Osteoblast (primary cell): ENCODE measurements at regions not wholly inside any gene's neighbourhood (a gene's known extent, or its start where the extent isn't known, plus 50 kb on each side); places are given as distances from the start of the nearest gene placed in this dataset.

Experiments
- DNase-seq: peaks from one replicate; pipeline ENCODE4 v3.0.0; 2011; ENCODE audit warnings: low spot score, mixed read lengths; ENCODE audit not compliant: insufficient read length; ENCODE audit errors: missing footprints
- H2AFZ ChIP-seq: 2 replicates; pipeline ENCODE4 v1.6.0; 2011; ENCODE audit warnings: mild to moderate bottlenecking, low read length
- H3K27ac ChIP-seq: 2 replicates; pipeline ENCODE4 v1.5.1; 2011; ENCODE audit warnings: mild to moderate bottlenecking, low read depth, low read length, moderate library complexity
- H3K27me3 ChIP-seq: 2 replicates; pipeline ENCODE4 v1.6.0; 2012; ENCODE audit warnings: mild to moderate bottlenecking, control low read depth, inconsistent platforms, low read length, moderate library complexity; ENCODE audit not compliant: insufficient read depth
- H3K36me3 ChIP-seq: 2 replicates; pipeline ENCODE4 v1.5.1; 2011; ENCODE audit warnings: mild to moderate bottlenecking, low read length, control low read depth, moderate library complexity; ENCODE audit not compliant: insufficient read depth
- H3K4me1 ChIP-seq: 2 replicates; pipeline ENCODE4 v1.5.1; 2011; ENCODE audit warnings: mild to moderate bottlenecking, low read length, control low read depth, moderate library complexity; ENCODE audit not compliant: insufficient read depth
- H3K4me2 ChIP-seq: 2 replicates; pipeline ENCODE4 v1.6.0; 2011; ENCODE audit warnings: mild to moderate bottlenecking, low read length; ENCODE audit not compliant: insufficient read depth
- H3K4me3 ChIP-seq: fragments of 200-600 bp; sonication (generic); 3 replicates; pipeline ENCODE4 v1.5.1; 2012; ENCODE audit warnings: mild to moderate bottlenecking, low read length, inconsistent platforms; ENCODE audit not compliant: insufficient read depth
- H3K79me2 ChIP-seq: 2 replicates; pipeline ENCODE4 v1.6.0; 2012; ENCODE audit warnings: mild to moderate bottlenecking, low read length, control low read depth, inconsistent platforms; ENCODE audit not compliant: insufficient read depth
- H3K9me3 ChIP-seq: 2 replicates; pipeline ENCODE4 v1.5.1; 2011; ENCODE audit warnings: low read depth, low read length, control low read depth
- H4K20me1 ChIP-seq: 2 replicates; pipeline ENCODE4 v1.6.0; 2012; ENCODE audit warnings: mild to moderate bottlenecking, low read length, control low read depth; ENCODE audit not compliant: insufficient read depth
- CTCF ChIP-seq: IDR thresholded peaks from 2 replicates; pipeline ENCODE4 v1.5.1; 2011; ENCODE audit warnings: mild to moderate bottlenecking, low read depth, low read length, moderate library complexity; ENCODE audit errors: extremely low read depth

- Histone ChIP-seq H3K4me2 (no peak overlapping the region), H3K27ac (no peak overlapping the region), H3K4me3 (no peak overlapping the region), H4K20me1 (no peaks in the 10 kb centered on the region), H3K36me3 (no peaks in the 10 kb centered on the region), H3K9me3 (no peaks in the 10 kb centered on the region), H3K27me3 (no peaks in the 10 kb centered on the region), H3K79me2 (no peaks in the 10 kb centered on the region), H2AFZ (no peak overlapping the region), H3K4me1 (no peaks in the 10 kb centered on the region)
- no peak for DNase-seq
- TF ChIP-seq CTCF = no peak
These were observed 745.2 kb downstream of the BRD1 start for GRCh38 chr22:49082451-49082850.

- Histone ChIP-seq H3K36me3 (no peaks in the 10 kb centered on the region), H2AFZ (no peak overlapping the region), H3K9me3 (no peaks in the 10 kb centered on the region)
These were observed 745.7 kb downstream of the BRD1 start for GRCh38 chr22:49081926-49082325.

GRCh38 chr22:49081261-49081666, 746.4 kb downstream of the BRD1 start:
- no peak for TF ChIP-seq CTCF
- no peak overlapping the region for H3K4me2 ChIP-seq
- H3K4me1 ChIP-seq = no peaks in the 10 kb centered on the region
- H3K27ac ChIP-seq = no peak overlapping the region
- no peak overlapping the region for H2AFZ ChIP-seq
- H3K9me3 ChIP-seq = no peaks in the 10 kb centered on the region
- no peaks in the 10 kb centered on the region for H3K27me3 ChIP-seq
- no peak overlapping the region for H3K4me3 ChIP-seq
- no peaks in the 10 kb centered on the region for H3K79me2 ChIP-seq
- no peaks in the 10 kb centered on the region for H4K20me1 ChIP-seq
- H3K36me3 ChIP-seq = no peaks in the 10 kb centered on the region
- peak; percentile 31 for DNase-seq

More at GRCh38 chr22:49081926-49082325, 745.7 kb downstream of the BRD1 start:
- Histone ChIP-seq H3K4me1 (no peaks in the 10 kb centered on the region), H3K27me3 (no peaks in the 10 kb centered on the region), H4K20me1 (no peaks in the 10 kb centered on the region), H3K27ac (no peak overlapping the region), H3K79me2 (no peaks in the 10 kb centered on the region), H3K4me2 (no peak overlapping the region), H3K4me3 (no peak overlapping the region)
- DNase-seq = no peak
- no peak for TF ChIP-seq CTCF

- no peak overlapping the region for H3K27ac ChIP-seq
- H3K36me3 ChIP-seq = no peaks in the 10 kb centered on the region
- no peaks in the 10 kb centered on the region for H3K9me3 ChIP-seq
- no peak overlapping the region for H3K4me3 ChIP-seq
- no peaks in the 10 kb centered on the region for H3K27me3 ChIP-seq
- H4K20me1 ChIP-seq = no peaks in the 10 kb centered on the region
- TF ChIP-seq CTCF = no peak
- H3K4me2 ChIP-seq = no peak overlapping the region
- no peaks in the 10 kb centered on the region for H3K79me2 ChIP-seq
- peak; percentile 48 for DNase-seq
- H3K4me1 ChIP-seq = no peaks in the 10 kb centered on the region
- H2AFZ ChIP-seq = no peak overlapping the region
These were observed 747.0 kb downstream of the BRD1 start for GRCh38 chr22:49080631-49081030.
